Neuronal stem cell (in vitro differentiated cells): ENCODE measurements at regions not wholly inside any gene's neighbourhood (a gene's known extent, or its start where the extent isn't known, plus 50 kb on each side); places are given as distances from the start of the nearest gene placed in this dataset.
A peak's percentile ranks its signal among the peaks of the same experiment; 100 is the strongest.

Experiments
- DNase-seq: peaks from one replicate; pipeline ENCODE4 v3.0.0-alpha.2; 2013; ENCODE audit warnings: low spot score
- H2AFZ ChIP-seq: one replicate; pipeline ENCODE4 v1.6.1; 2013; ENCODE audit warnings: mild to moderate bottlenecking, low read length, inconsistent platforms
- H2AK5ac ChIP-seq: 2 replicates; pipeline ENCODE4 v1.6.1; 2013; ENCODE audit warnings: low read depth, mild to moderate bottlenecking, inconsistent platforms, low read length, moderate library complexity, mixed read lengths
- H2BK120ac ChIP-seq: 2 replicates; pipeline ENCODE4 v1.6.1; 2013; ENCODE audit warnings: low read depth, mild to moderate bottlenecking, inconsistent platforms, low read length, moderate library complexity, mixed read lengths
- H2BK12ac ChIP-seq: one replicate; pipeline ENCODE4 v1.6.1; 2013; ENCODE audit warnings: low read length, inconsistent platforms
- H2BK15ac ChIP-seq: 2 replicates; pipeline ENCODE4 v1.6.1; 2013; ENCODE audit warnings: mild to moderate bottlenecking, low read length, inconsistent platforms, mixed read lengths
- H2BK5ac ChIP-seq: one replicate; pipeline ENCODE4 v1.6.1; 2013; ENCODE audit warnings: inconsistent platforms, mild to moderate bottlenecking, low read length, moderate library complexity
- H3K14ac ChIP-seq: one replicate; pipeline ENCODE4 v1.6.1; 2013; ENCODE audit warnings: low read length, inconsistent platforms
- H3K18ac ChIP-seq: 2 replicates; pipeline ENCODE4 v1.6.1; 2013; ENCODE audit warnings: low read length, inconsistent platforms
- H3K23ac ChIP-seq: 2 replicates; pipeline ENCODE4 v1.6.1; 2013; ENCODE audit warnings: low read depth, mild to moderate bottlenecking, mixed read lengths, low read length, inconsistent platforms; ENCODE audit not compliant: poor library complexity
- H3K27ac ChIP-seq: replicated peaks from 3 replicates; pipeline ENCODE4 v1.5.1; 2013; ENCODE audit warnings: low read length, inconsistent platforms
- H3K27me3 ChIP-seq, 3 experiments: 2 replicates each; pipeline ENCODE4 v1.6.1; 2013; ENCODE audit warnings: low read length in 3 of 3, mild to moderate bottlenecking in 2 of 3, inconsistent platforms in 1 of 3, low read depth in 1 of 3, mixed read lengths in 1 of 3, moderate library complexity in 1 of 3; ENCODE audit not compliant: control insufficient read depth in 3 of 3, insufficient read depth in 3 of 3
- H3K36me3 ChIP-seq, 2 donors: replicated peaks in 1 of 2; 2 replicates each; pipeline ENCODE4 v1.6.1; 2013; ENCODE audit warnings: low read length in 2 of 2; ENCODE audit not compliant: control insufficient read depth in 2 of 2, insufficient read depth in 2 of 2
- H3K4ac ChIP-seq: 2 replicates; pipeline ENCODE4 v1.6.1; 2013; ENCODE audit warnings: inconsistent platforms, mild to moderate bottlenecking, low read length, moderate library complexity
- H3K4me1 ChIP-seq, 2 donors: 1 replicate in 1 of 2; 2 replicates in 1 of 2; pipeline ENCODE4 v1.6.1; 2013; ENCODE audit warnings: low read length in 2 of 2, low read depth in 1 of 2; ENCODE audit not compliant: control insufficient read depth in 2 of 2, insufficient read depth in 1 of 2
- H3K4me2 ChIP-seq: one replicate; pipeline ENCODE4 v1.6.1; 2013; ENCODE audit warnings: mild to moderate bottlenecking, low read length, inconsistent platforms; ENCODE audit not compliant: insufficient read depth, poor library complexity, severe bottlenecking
- H3K4me3 ChIP-seq, 2 donors: 2 replicates each; pipeline ENCODE4 v1.5.1; 2013; ENCODE audit warnings: low read length in 2 of 2, mild to moderate bottlenecking in 2 of 2, inconsistent platforms in 1 of 2, moderate library complexity in 1 of 2
- H3K79me1 ChIP-seq: one replicate; pipeline ENCODE4 v1.6.1; 2013; ENCODE audit warnings: low read depth, mild to moderate bottlenecking, inconsistent platforms, low read length, moderate library complexity
- H3K9ac ChIP-seq: one replicate; pipeline ENCODE4 v1.6.1; 2013; ENCODE audit warnings: mild to moderate bottlenecking, low read depth, low read length, inconsistent platforms; ENCODE audit not compliant: poor library complexity
- H3K9me3 ChIP-seq, 2 donors: replicated peaks in 1 of 2; 2 replicates each; pipeline versions ENCODE3 to v1.6.1; 2013; ENCODE audit warnings: low read length in 2 of 2, mild to moderate bottlenecking in 2 of 2, inconsistent platforms in 1 of 2, low read depth in 1 of 2, mixed read lengths in 1 of 2, moderate library complexity in 1 of 2; ENCODE audit not compliant: control insufficient read depth in 2 of 2, insufficient read depth in 1 of 2
- H4K8ac ChIP-seq: one replicate; pipeline ENCODE4 v1.6.1; 2013; ENCODE audit warnings: low read depth, mild to moderate bottlenecking, inconsistent platforms, low read length, moderate library complexity
- H4K91ac ChIP-seq: one replicate; pipeline ENCODE4 v1.6.1; 2013; ENCODE audit warnings: low read length, low read depth, mild to moderate bottlenecking, inconsistent platforms; ENCODE audit not compliant: poor library complexity
- WGBS, 2 donors: extraction: QIAGEN DNeasy Blood & Tissue Kit; methylation state at CpG; one replicate each; pipeline ENCODE4 v1.1.7; 2013; ENCODE audit warnings: missing lambda C conversion rate in 2 of 2, mixed read lengths in 1 of 2; ENCODE audit not compliant: insufficient read length in 2 of 2, insufficient replicate concordance in 1 of 2; ENCODE audit errors: extremely low coverage in 2 of 2; 5-methylcytosine and 5-hydroxymethylcytosine counted together

DNA sequence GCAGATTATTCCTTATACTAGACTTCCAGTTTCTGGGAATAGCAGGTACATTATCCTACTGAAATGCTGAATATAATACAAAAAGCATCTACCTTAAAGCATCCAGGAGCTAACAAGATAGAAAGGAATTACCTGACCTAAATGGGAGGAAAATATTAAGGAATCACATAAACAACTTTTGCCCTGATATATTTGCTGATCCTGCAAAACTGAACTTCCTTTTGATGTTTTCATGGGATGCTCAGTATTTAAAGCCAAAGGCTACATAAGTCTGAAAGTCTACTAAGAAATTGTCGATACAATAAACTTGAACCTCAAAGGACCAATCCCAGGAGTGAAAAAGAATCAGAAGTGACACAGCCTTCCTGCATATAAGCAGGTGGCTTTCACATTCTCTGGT lies 85.6 kb upstream of the C1orf21 start:
- DNase-seq: no peak
- Histone ChIP-seq H3K23ac (no peak overlapping the region), H3K4me1 (peaks cover 0 to 13% of the 10 kb centered on the region in 2 donors), H2BK12ac (no peak overlapping the region), H3K9me3 (peaks cover 0 to 2% of the 10 kb centered on the region in 2 donors), H3K14ac (no peak overlapping the region), H2BK120ac (no peak overlapping the region), H3K27ac (no peak overlapping the region), H2BK15ac (no peak overlapping the region), H4K91ac (no peak overlapping the region), H4K8ac (no peak overlapping the region), H3K9ac (no peak overlapping the region), H3K36me3 (no peaks in the 10 kb centered on the region), H3K4ac (no peak overlapping the region), H3K4me2 (no peak overlapping the region), H3K79me1 (no peaks in the 10 kb centered on the region), H2AFZ (no peak overlapping the region), H3K4me3 (no peak overlapping the region), H2AK5ac (no peak overlapping the region), H2BK5ac (no peak overlapping the region), H3K18ac (no peak overlapping the region), H3K27me3 (peaks cover 0 to 11% (median 0%) of the 10 kb centered on the region in 3 experiments)
- no CpG with 5 or more reads among the region's 1 CpG for WGBS, 2 donors

GRCh38 chr1:184302346-184302745 lies 84.5 kb upstream of the C1orf21 start:
- H2BK12ac ChIP-seq: no peak overlapping the region
- no peaks in the 10 kb centered on the region for H3K36me3 ChIP-seq
- H3K9ac ChIP-seq: no peak overlapping the region
- H3K27ac ChIP-seq: no peak overlapping the region
- H2BK5ac ChIP-seq: no peak overlapping the region
- no peak overlapping the region for H2BK15ac ChIP-seq
- H2AFZ ChIP-seq: no peak overlapping the region
- peaks cover 0 to 12% of the 10 kb centered on the region in 2 donors for H3K4me1 ChIP-seq
- no peak overlapping the region for H3K23ac ChIP-seq
- H3K79me1 ChIP-seq: no peaks in the 10 kb centered on the region
- H3K4ac ChIP-seq: no peak overlapping the region
- no CpG with 5 or more reads among the region's 3 CpGs for WGBS, 2 donors
- no peak overlapping the region for H2AK5ac ChIP-seq
- no peak overlapping the region for H3K4me2 ChIP-seq
- no peak overlapping the region for H3K18ac ChIP-seq
- H4K91ac ChIP-seq: no peak overlapping the region
- no peak overlapping the region for H3K14ac ChIP-seq
- DNase-seq: no peak
- no peaks in the 10 kb centered on the region for H3K9me3 ChIP-seq
- no peak overlapping the region for H2BK120ac ChIP-seq
- no peak overlapping the region for H3K4me3 ChIP-seq
- peaks cover 0 to 10% (median 0%) of the 10 kb centered on the region in 3 experiments for H3K27me3 ChIP-seq
- no peak overlapping the region for H4K8ac ChIP-seq

DNA sequence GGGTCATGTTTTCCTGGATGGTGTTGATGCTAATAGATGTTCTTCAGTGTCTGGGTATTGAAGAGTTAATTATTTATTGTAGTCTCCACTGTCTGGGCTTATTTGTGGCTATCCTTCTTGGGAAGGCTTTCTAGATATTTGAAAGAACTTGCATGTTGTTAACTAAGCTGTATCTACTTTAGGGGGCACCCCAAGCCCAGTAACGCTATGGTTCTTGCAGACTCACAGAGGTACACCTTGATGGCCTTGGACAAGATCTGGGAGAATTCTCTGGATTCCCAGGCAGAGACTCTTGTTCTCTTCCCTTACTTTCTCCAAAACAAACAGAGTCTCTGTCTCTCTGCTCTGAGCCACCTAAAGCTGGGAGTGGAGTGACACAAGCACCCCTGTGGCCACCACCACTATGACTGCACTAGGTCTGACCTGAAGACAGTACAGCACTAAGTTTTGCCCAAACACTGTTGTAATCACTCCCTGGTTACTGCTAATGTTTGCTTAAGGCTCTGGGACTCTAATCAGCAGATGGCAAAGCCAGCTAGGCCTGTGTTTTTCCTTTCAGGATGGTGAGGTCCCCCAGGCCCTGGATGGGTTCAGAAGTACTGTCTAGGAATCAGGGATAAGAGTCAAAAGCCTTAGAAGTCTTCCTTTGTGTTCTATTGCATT lies 76.5 kb upstream of the C1orf21 start:
- H3K9me3 ChIP-seq: no peaks in the 10 kb centered on the region
- H2BK120ac ChIP-seq: no peak overlapping the region
- H2AK5ac ChIP-seq: no peak overlapping the region
- H3K9ac ChIP-seq: no peak overlapping the region
- no peaks in the 10 kb centered on the region for H3K36me3 ChIP-seq
- H2BK5ac ChIP-seq: no peak overlapping the region
- H3K27ac ChIP-seq: no peak overlapping the region
- H3K4me1 ChIP-seq: no peaks in the 10 kb centered on the region
- H3K18ac ChIP-seq: no peak overlapping the region
- no peak overlapping the region for H4K8ac ChIP-seq
- no peak overlapping the region for H3K4ac ChIP-seq
- no peak overlapping the region for H4K91ac ChIP-seq
- no peak overlapping the region for H3K4me3 ChIP-seq
- no peak overlapping the region for H3K4me2 ChIP-seq
- no CpG with 5 or more reads among the region's 1 CpG for WGBS, 2 donors
- peaks cover 0 to 7% (median 0%) of the 10 kb centered on the region in 3 experiments for H3K27me3 ChIP-seq
- H2BK12ac ChIP-seq: no peak overlapping the region
- H3K14ac ChIP-seq: no peak overlapping the region
- H3K79me1 ChIP-seq: no peaks in the 10 kb centered on the region
- no peak overlapping the region for H2BK15ac ChIP-seq
- H2AFZ ChIP-seq: no peak overlapping the region
- no peak for DNase-seq
- no peak overlapping the region for H3K23ac ChIP-seq

DNA sequence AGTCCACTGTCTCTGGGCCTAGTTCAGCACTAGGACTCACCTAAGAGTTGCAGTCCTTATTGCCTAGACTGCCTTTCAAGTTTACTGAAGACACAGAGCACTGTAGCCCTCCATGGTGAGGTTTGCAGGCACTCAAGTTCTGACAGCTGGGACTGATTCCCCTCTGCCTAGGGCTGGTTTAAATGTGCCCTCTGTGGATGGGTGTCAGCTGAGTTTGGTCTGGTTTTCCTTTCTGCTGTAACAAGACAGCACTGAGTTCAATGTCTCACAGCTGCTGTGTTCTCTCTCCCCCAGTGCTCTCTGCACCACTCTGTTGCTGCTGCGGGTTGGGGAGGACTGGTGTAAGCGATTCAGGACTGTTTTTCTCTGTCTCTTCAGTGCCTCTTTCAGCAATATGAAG lies 75.2 kb upstream of the C1orf21 start:
- Histone ChIP-seq H2BK5ac (no peak overlapping the region), H3K27ac (no peak overlapping the region), H3K23ac (no peak overlapping the region), H2BK15ac (peak overlapping the region; percentile 73), H2AK5ac (no peak overlapping the region), H3K9ac (no peak overlapping the region), H4K91ac (peak overlapping the region; percentile 72), H3K18ac (no peak overlapping the region), H3K9me3 (no peaks in the 10 kb centered on the region), H2BK12ac (no peak overlapping the region), H2AFZ (no peak overlapping the region), H3K4me2 (no peak overlapping the region), H3K4ac (no peak overlapping the region), H3K27me3 (peaks cover 0 to 10% (median 0%) of the 10 kb centered on the region in 3 experiments), H3K79me1 (no peaks in the 10 kb centered on the region), H2BK120ac (no peak overlapping the region), H3K4me3 (no peak overlapping the region), H3K36me3 (no peaks in the 10 kb centered on the region), H3K4me1 (no peaks in the 10 kb centered on the region), H3K14ac (no peak overlapping the region), H4K8ac (no peak overlapping the region)
- no peak for DNase-seq
- no CpG with 5 or more reads among the region's 2 CpGs for WGBS, 2 donors
